H1 (cell line): ENCODE measurements at regions not wholly inside any gene's neighbourhood (a gene's known extent, or its start where the extent isn't known, plus 50 kb on each side); places are given as distances from the start of the nearest gene placed in this dataset.

Experiments used
- CTCF ChIA-PET: fragments of 300-600 bp; sonication (Branson Sonifier 250); formaldehyde crosslinking; loops from one replicate; lab custom pipeline; 2021; ENCODE audit not compliant: partially characterized antibody; lab: Charles Lee
- POLR2A ChIA-PET: fragments of 300-600 bp; sonication (Branson Sonifier 250); formaldehyde crosslinking; loops from one replicate; lab custom pipeline; 2021; ENCODE audit warnings: inconsistent platforms; ENCODE audit not compliant: partially characterized antibody; lab: Charles Lee
- DNase-seq, 2 experiments: peaks; one replicate each; pipeline versions ENCODE4 v3.0.0 to v3.0.0-alpha.2; 2010 to 2022; ENCODE audit warnings: low spot score in 2 of 2, low read depth in 1 of 2, mixed read lengths in 1 of 2
- FAIRE-seq: peaks from 2 replicates; lab custom pipeline; 2011; peaks lifted over from hg19 to GRCh38; lab: Jason Lieb, UNC
- H2AFZ ChIP-seq: 2 replicates; pipeline ENCODE4 v1.8.1; 2012; ENCODE audit warnings: low read length, inconsistent platforms
- H2AK5ac ChIP-seq: 2 replicates; pipeline ENCODE4 v1.6.1; 2013; ENCODE audit warnings: low read depth, low read length
- H2BK120ac ChIP-seq: replicated peaks from 2 replicates; pipeline ENCODE3; 2013; ENCODE audit warnings: low read depth, low read length, inconsistent platforms
- H2BK12ac ChIP-seq: 2 replicates; pipeline ENCODE4 v1.6.1; 2013; ENCODE audit warnings: low read depth, low read length
- H2BK15ac ChIP-seq: 2 replicates; pipeline ENCODE4 v1.6.1; 2013; ENCODE audit warnings: low read length
- H2BK20ac ChIP-seq: 2 replicates; pipeline ENCODE4 v1.6.1; 2013; ENCODE audit warnings: low read length
- H2BK5ac ChIP-seq: 2 replicates; pipeline ENCODE4 v1.6.1; 2013; ENCODE audit warnings: low read depth, low read length
- H3K14ac ChIP-seq: 2 replicates; pipeline ENCODE4 v1.6.1; 2013; ENCODE audit warnings: inconsistent platforms; ENCODE audit not compliant: insufficient read length
- H3K18ac ChIP-seq: 2 replicates; pipeline ENCODE4 v1.6.1; 2013; ENCODE audit warnings: low read length; ENCODE audit errors: extremely low read depth
- H3K23ac ChIP-seq: 2 replicates; pipeline ENCODE4 v1.6.1; 2013; ENCODE audit warnings: inconsistent platforms; ENCODE audit not compliant: insufficient read length
- H3K23me2 ChIP-seq: 2 replicates; pipeline ENCODE4 v1.6.1; 2013; ENCODE audit warnings: low read depth, low read length
- H3K27ac ChIP-seq: 2 replicates; pipeline ENCODE4 v1.6.1; 2011; ENCODE audit warnings: low read depth, low read length, inconsistent platforms
- H3K27me3 ChIP-seq, 4 experiments: replicated peaks in 1 of 4; 1 replicate in 1 of 4; 2 replicates in 3 of 4; pipeline versions ENCODE4 v1.6.1 to v1.8.1; 2011 to 2013; ENCODE audit warnings: low read length in 3 of 4, mild to moderate bottlenecking in 3 of 4, inconsistent platforms in 2 of 4, mixed read lengths in 2 of 4, moderate library complexity in 1 of 4; ENCODE audit not compliant: control insufficient read depth in 3 of 4, insufficient read depth in 3 of 4; ENCODE audit errors: extremely low read depth in 1 of 4
- H3K36me3 ChIP-seq, 4 experiments: 2 replicates each; pipeline versions ENCODE4 v1.6.1 to v1.8.1; 2011 to 2013; ENCODE audit warnings: mild to moderate bottlenecking in 4 of 4, low read length in 3 of 4, moderate library complexity in 2 of 4, control low read depth in 1 of 4, inconsistent platforms in 1 of 4; ENCODE audit not compliant: insufficient read depth in 4 of 4, control insufficient read depth in 2 of 4
- H3K4ac ChIP-seq: replicated peaks from 2 replicates; pipeline ENCODE3; 2013; ENCODE audit warnings: low read length, low read depth, mixed read lengths, inconsistent platforms; ENCODE audit not compliant: insufficient read length
- H3K4me1 ChIP-seq, 4 experiments: replicated peaks in 1 of 4; 1 replicate in 1 of 4; 2 replicates in 3 of 4; pipeline versions ENCODE4 v1.6.1 to v1.8.1; 2011 to 2013; ENCODE audit warnings: low read length in 3 of 4, inconsistent platforms in 2 of 4, mixed read lengths in 1 of 4; ENCODE audit not compliant: insufficient read depth in 4 of 4, control insufficient read depth in 3 of 4
- H3K4me2 ChIP-seq, 2 experiments: 2 replicates each; pipeline versions ENCODE4 v1.6.1 to v1.8.1; 2011 to 2013; ENCODE audit warnings: low read depth in 2 of 2, low read length in 2 of 2, control low read depth in 1 of 2, inconsistent platforms in 1 of 2, mild to moderate bottlenecking in 1 of 2; ENCODE audit not compliant: insufficient read depth in 1 of 2
- H3K4me3 ChIP-seq, 4 experiments: fragments of 200-600, 300-600 bp in 1 of 4; sonication (generic), shearing (Covaris generic), sonication (Bioruptor Twin) in 1 of 4; 2 replicates each; pipeline versions ENCODE4 v1.5.1 to v1.8.1; 2011 to 2016; ENCODE audit warnings: low read length in 4 of 4, low read depth in 3 of 4, control low read depth in 2 of 4, inconsistent platforms in 2 of 4, mild to moderate bottlenecking in 2 of 4, mixed read lengths in 1 of 4, moderate library complexity in 1 of 4; ENCODE audit not compliant: insufficient read depth in 2 of 4; ENCODE audit errors: extremely low read depth in 1 of 4
- H3K56ac ChIP-seq: replicated peaks from 2 replicates; pipeline ENCODE3; 2013; ENCODE audit warnings: low read depth, mild to moderate bottlenecking, mixed read lengths, low read length, inconsistent platforms; ENCODE audit not compliant: insufficient read length
- H3K79me1 ChIP-seq: 2 replicates; pipeline ENCODE4 v1.6.1; 2013; ENCODE audit warnings: low read depth, low read length, control low read depth
- H3K79me2 ChIP-seq, 2 experiments: 2 replicates each; pipeline versions ENCODE4 v1.6.1 to v1.8.1; 2012 to 2013; ENCODE audit warnings: low read length in 2 of 2, mild to moderate bottlenecking in 2 of 2, inconsistent platforms in 1 of 2; ENCODE audit not compliant: insufficient read depth in 2 of 2, control insufficient read depth in 1 of 2
- H3K9ac ChIP-seq, 4 experiments: replicated peaks in 1 of 4; 1 replicate in 1 of 4; 2 replicates in 3 of 4; pipeline versions ENCODE4 v1.6.1 to v1.8.1; 2011 to 2013; ENCODE audit warnings: low read depth in 3 of 4, low read length in 3 of 4, control low read depth in 2 of 4, mild to moderate bottlenecking in 2 of 4, moderate library complexity in 2 of 4, inconsistent platforms in 1 of 4; ENCODE audit errors: extremely low read depth in 1 of 4
- H3K9me3 ChIP-seq, 2 experiments: 2 replicates each; pipeline versions ENCODE4 v1.6.1 to v1.8.1; 2012 to 2013; ENCODE audit warnings: mild to moderate bottlenecking in 2 of 2, moderate library complexity in 2 of 2, control low read depth in 1 of 2, inconsistent platforms in 1 of 2, low read depth in 1 of 2, low read length in 1 of 2, mixed read lengths in 1 of 2; ENCODE audit not compliant: insufficient read depth in 2 of 2
- H4K20me1 ChIP-seq, 2 experiments: replicated peaks in 1 of 2; 2 replicates each; pipeline versions ENCODE3 to v1.8.1; 2011 to 2013; ENCODE audit warnings: inconsistent platforms in 2 of 2, low read length in 2 of 2, mild to moderate bottlenecking in 1 of 2; ENCODE audit not compliant: insufficient read depth in 2 of 2, control insufficient read depth in 1 of 2
- H4K5ac ChIP-seq: 2 replicates; pipeline ENCODE4 v1.6.1; 2013; ENCODE audit warnings: low read length, low read depth, mixed read lengths, inconsistent platforms; ENCODE audit not compliant: insufficient read length
- H4K8ac ChIP-seq: 2 replicates; pipeline ENCODE4 v1.8.0; 2013; ENCODE audit warnings: mild to moderate bottlenecking, moderate library complexity, low read length, inconsistent platforms; ENCODE audit not compliant: insufficient read depth; ENCODE audit errors: extremely low read depth
- H4K91ac ChIP-seq: replicated peaks from 2 replicates; pipeline ENCODE3; 2013; ENCODE audit warnings: low read length, mixed read lengths, inconsistent platforms; ENCODE audit not compliant: insufficient read length
- CHD1 ChIP-seq: IDR thresholded peaks from 2 replicates; pipeline ENCODE4 v1.6.1; 2012; ENCODE audit warnings: low read depth, low read length, improper control_type of control experiment
- CHD2 ChIP-seq: IDR thresholded peaks from 2 replicates; pipeline ENCODE4 v1.6.1; 2012; ENCODE audit warnings: low read length, improper control_type of control experiment
- CTCF ChIP-seq, 3 experiments: IDR thresholded peaks; 1 replicate in 2 of 3; 2 replicates in 1 of 3; pipeline versions ENCODE4 v1.5.1 to v1.6.1; 2011; ENCODE audit warnings: low read length in 3 of 3, mild to moderate bottlenecking in 3 of 3, inconsistent platforms in 2 of 3, low read depth in 1 of 3, moderate library complexity in 1 of 3; ENCODE audit not compliant: insufficient read depth in 1 of 3; ENCODE audit errors: control extremely low read depth in 1 of 3
- EZH2 ChIP-seq: fragments of 200-600 bp; sonication (generic); IDR thresholded peaks from 2 replicates; pipeline ENCODE4 v1.7.1; 2012; ENCODE audit warnings: low read depth, mild to moderate bottlenecking, moderate library complexity, low read length, inconsistent platforms; ENCODE audit not compliant: severe bottlenecking
- JUN ChIP-seq: IDR thresholded peaks from 2 replicates; pipeline ENCODE4 v1.6.1; 2011; ENCODE audit warnings: low read depth, mild to moderate bottlenecking, improper control_type of control experiment, low read length
- MAX ChIP-seq: IDR thresholded peaks from 2 replicates; pipeline ENCODE4 v1.6.1; 2012; ENCODE audit warnings: inconsistent platforms
- NANOG ChIP-seq: IDR thresholded peaks from 2 replicates; pipeline ENCODE4 v1.6.1; 2011; ENCODE audit warnings: low read length, low read depth, mild to moderate bottlenecking, inconsistent platforms; ENCODE audit not compliant: insufficient read depth, poor library complexity, severe bottlenecking
- SIN3A ChIP-seq, 2 experiments: IDR thresholded peaks in 1 of 2; conservative IDR thresholded peaks in 1 of 2; 2 replicates each; pipeline ENCODE4 v1.6.1; 2011 to 2012; ENCODE audit warnings: low read length in 2 of 2, improper control_type of control experiment in 1 of 2, low read depth in 1 of 2, mild to moderate bottlenecking in 1 of 2
- SP4 ChIP-seq: IDR thresholded peaks from 2 replicates; pipeline ENCODE4 v1.6.1; 2012; ENCODE audit warnings: low read length, inconsistent platforms
- TBP ChIP-seq: IDR thresholded peaks from 2 replicates; pipeline ENCODE4 v1.6.1; 2011; ENCODE audit warnings: low read depth, low read length, improper control_type of control experiment
- TCF12 ChIP-seq: IDR thresholded peaks from 2 replicates; pipeline ENCODE4 v1.6.1; 2011; ENCODE audit warnings: low read depth, mild to moderate bottlenecking, low read length
- TEAD4 ChIP-seq: IDR thresholded peaks from 2 replicates; pipeline ENCODE4 v1.6.1; 2012; ENCODE audit warnings: low read depth, low read length, inconsistent platforms, mixed read lengths
- YY1 ChIP-seq: IDR thresholded peaks from 2 replicates; pipeline ENCODE4 v1.6.1; 2011; ENCODE audit warnings: low read depth, mild to moderate bottlenecking, low read length
- ZNF274 ChIP-seq: IDR thresholded peaks from 2 replicates; pipeline ENCODE4 v1.7.0; 2012; ENCODE audit warnings: low read length, borderline replicate concordance; ENCODE audit errors: extremely low read depth

- Histone ChIP-seq H2BK120ac (no peak overlapping the region), H3K79me2 (no peaks in the 10 kb centered on the region), H3K27ac (no peak overlapping the region), H3K4ac (no peak overlapping the region), H3K9ac (no peak overlapping the region), H3K23ac (no peak overlapping the region), H3K23me2 (no peaks in the 10 kb centered on the region), H2BK12ac (no peak overlapping the region), H4K8ac (no peak overlapping the region), H3K4me2 (no peak overlapping the region), H2AFZ (no peak overlapping the region), H2AK5ac (no peak overlapping the region), H2BK15ac (no peak overlapping the region), H4K5ac (no peak overlapping the region), H3K14ac (no peak overlapping the region), H3K4me1 (no peaks in the 10 kb centered on the region), H4K20me1 (no peaks in the 10 kb centered on the region), H3K9me3 (no peaks in the 10 kb centered on the region), H3K79me1 (no peaks in the 10 kb centered on the region), H3K4me3 (no peak overlapping the region), H2BK5ac (no peak overlapping the region), H3K56ac (no peak overlapping the region), H3K18ac (no peak overlapping the region), H3K36me3 (no peaks in the 10 kb centered on the region), H3K27me3 (no peaks in the 10 kb centered on the region), H4K91ac (no peak overlapping the region), H2BK20ac (no peak overlapping the region)
- DNase-seq (no peak), FAIRE-seq (no peak)
- ChIA-PET POLR2A (no interaction called here), CTCF (no interaction called here)
- TF ChIP-seq CHD1 (no peak), MAX (no peak), YY1 (no peak), CTCF (IDR thresholded peaks at IDR 0.05; ENCODE audit: control extremely low read depth in 1 of 3, insufficient read depth in 1 of 3, low read depth in 1 of 3, low read length in 3 of 3) (no peak), JUN (no peak), SP4 (no peak), TCF12 (no peak), EZH2 (no peak), NANOG (no peak), TEAD4 (no peak), ZNF274 (no peak), SIN3A (conservative IDR thresholded peaks at IDR 0.05 in 1 of 2, IDR thresholded peaks at IDR 0.05 in 1 of 2; ENCODE audit: low read depth in 1 of 2, low read length in 2 of 2) (no peak), TBP (no peak), CHD2 (no peak)
These were observed 115.0 kb upstream of the PTPRG start for GRCh38 chr3:61446341-61446740.
